Ishikawa (cell line): ENCODE measurements at regions not wholly inside any gene's neighbourhood (a gene's known extent, or its start where the extent isn't known, plus 50 kb on each side); places are given as distances from the start of the nearest gene placed in this dataset.

Source experiments
- CREB1 ChIP-seq: IDR thresholded peaks from 2 replicates; pipeline ENCODE4 v1.6.1; 2012; ENCODE audit warnings: low read depth
- EP300 ChIP-seq: IDR thresholded peaks from 2 replicates; pipeline ENCODE4 v1.6.1; 2012; ENCODE audit warnings: borderline replicate concordance
- TAF1 ChIP-seq: IDR thresholded peaks from 2 replicates; pipeline ENCODE4 v1.6.1; 2012; ENCODE audit warnings: low read depth, mild to moderate bottlenecking
- TCF12 ChIP-seq: IDR thresholded peaks from 2 replicates; pipeline ENCODE4 v1.6.1; 2012; ENCODE audit warnings: low read depth
- YY1 ChIP-seq: IDR thresholded peaks from 2 replicates; pipeline ENCODE4 v1.6.1; 2012; ENCODE audit warnings: low read depth
- ZBTB7A ChIP-seq: IDR thresholded peaks from 2 replicates; pipeline ENCODE4 v1.6.1; 2012; ENCODE audit warnings: low read depth
- TF ChIP-seq, protein P1 (sequence below): IDR thresholded peaks from 2 replicates; pipeline ENCODE4 v1.6.1; 2012

DNA sequence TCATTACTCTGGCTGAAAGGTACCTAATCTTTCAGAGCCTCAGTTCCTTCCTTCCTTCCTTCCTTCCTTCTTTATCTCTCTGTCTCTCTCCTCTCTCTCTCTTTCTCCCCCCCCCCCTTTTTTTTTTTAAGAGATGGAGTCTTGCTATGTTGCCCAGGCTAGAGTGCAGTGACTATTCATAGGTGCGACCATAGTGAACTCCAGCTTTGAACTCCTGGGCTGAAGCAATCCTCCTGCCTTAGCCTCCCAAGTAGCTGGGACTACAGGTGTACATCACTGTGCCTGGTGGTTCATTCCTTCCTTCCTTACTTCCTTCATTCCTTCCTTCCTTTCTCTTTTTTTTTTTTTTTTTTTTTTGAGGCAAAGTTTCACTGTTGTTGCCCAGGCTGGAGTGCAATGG lies 64.3 kb upstream of the MAP4K3 start:
- TF ChIP-seq YY1: no peak
- TF ChIP-seq TCF12: no peak
- TF ChIP-seq EP300: no peak
- no peak for TF ChIP-seq TAF1
- no peak for TF ChIP-seq ZBTB7A
- no peak for TF ChIP-seq CREB1
- TF ChIP-seq, protein P1, sequence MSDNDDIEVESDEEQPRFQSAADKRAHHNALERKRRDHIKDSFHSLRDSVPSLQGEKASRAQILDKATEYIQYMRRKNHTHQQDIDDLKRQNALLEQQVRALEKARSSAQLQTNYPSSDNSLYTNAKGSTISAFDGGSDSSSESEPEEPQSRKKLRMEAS: no peak
